Endothelial cell of umbilical vein (primary cell): ENCODE measurements at regions not wholly inside any gene's neighbourhood (a gene's known extent, or its start where the extent isn't known, plus 50 kb on each side); places are given as distances from the start of the nearest gene placed in this dataset.

Experiments used
- BruUV-seq: library from RNA; stranded (reverse); fragments of 400-500 nt; replicated peaks from 2 replicates; lab custom pipeline; 2021; lab: Mats Ljungman, UMichigan
- CTCF ChIA-PET: fragments of 300-600, 350-600 bp; sonication (Branson Sonifier 250); formaldehyde crosslinking; loops from one replicate; lab custom pipeline; 2021; ENCODE audit warnings: antibody characterized with exemption, inconsistent platforms; lab: Charles Lee
- POLR2A ChIA-PET: fragments of 300-600, 350-600 bp; sonication (Branson Sonifier 250); formaldehyde crosslinking; loops from one replicate; lab custom pipeline; 2021; ENCODE audit warnings: antibody characterized with exemption, inconsistent platforms; lab: Charles Lee
- DNase-seq: peaks from one replicate; pipeline ENCODE4 v3.0.0-alpha.2; 2011; ENCODE audit warnings: low read depth, low spot score
- FAIRE-seq: peaks from 2 replicates; lab custom pipeline; 2011; peaks lifted over from hg19 to GRCh38; lab: Jason Lieb, UNC
- H2AFZ ChIP-seq: 2 replicates; pipeline ENCODE4 v1.6.0; 2012; ENCODE audit warnings: low read depth, low read length, control low read depth, inconsistent platforms
- H3K27ac ChIP-seq: 2 replicates; pipeline ENCODE4 v1.5.1; 2011; ENCODE audit warnings: low read depth, mild to moderate bottlenecking, control low read depth, low read length, moderate library complexity; ENCODE audit not compliant: insufficient read depth
- H3K27me3 ChIP-seq, 2 experiments: 2 replicates each; pipeline versions ENCODE4 v1.6.0 to v1.6.1; 2011; ENCODE audit warnings: low read length in 2 of 2, mixed read lengths in 1 of 2; ENCODE audit not compliant: control insufficient read depth in 2 of 2, insufficient read depth in 2 of 2
- H3K36me3 ChIP-seq, 2 experiments: 2 replicates in 1 of 2; 3 replicates in 1 of 2; pipeline ENCODE4 v1.5.1; 2011; ENCODE audit warnings: low read length in 2 of 2, mild to moderate bottlenecking in 1 of 2, moderate library complexity in 1 of 2; ENCODE audit not compliant: control insufficient read depth in 2 of 2, insufficient read depth in 2 of 2; ENCODE audit errors: extremely low read depth in 1 of 2
- H3K4me1 ChIP-seq: 3 replicates; pipeline ENCODE4 v1.5.1; 2011; ENCODE audit warnings: mild to moderate bottlenecking, low read length; ENCODE audit not compliant: control insufficient read depth, insufficient read depth; ENCODE audit errors: extremely low read depth
- H3K4me2 ChIP-seq: 2 replicates; pipeline ENCODE4 v1.6.1; 2011; ENCODE audit warnings: low read length, control low read depth, mixed read lengths; ENCODE audit not compliant: insufficient read depth
- H3K4me3 ChIP-seq, 3 experiments: fragments of 200-600 bp in 1 of 3; sonication (generic), shearing (Covaris generic) in 1 of 3; replicated peaks in 1 of 3; 2 replicates each; pipeline ENCODE4 v1.5.1; 2011 to 2016; ENCODE audit warnings: control low read depth in 3 of 3, low read length in 3 of 3, mild to moderate bottlenecking in 2 of 3, inconsistent platforms in 1 of 3, low read depth in 1 of 3, moderate library complexity in 1 of 3; ENCODE audit not compliant: insufficient read depth in 1 of 3
- H3K79me2 ChIP-seq: 2 replicates; pipeline ENCODE4 v1.6.0; 2012; ENCODE audit warnings: low read length, inconsistent platforms; ENCODE audit not compliant: control insufficient read depth, insufficient read depth
- H3K9ac ChIP-seq: replicated peaks from 2 replicates; pipeline ENCODE3; 2011; ENCODE audit warnings: low read length, control low read depth; ENCODE audit not compliant: insufficient read depth; ENCODE audit errors: extremely low read depth
- H3K9me1 ChIP-seq: replicated peaks from 3 replicates; pipeline ENCODE4 v1.6.0; 2011; ENCODE audit warnings: mild to moderate bottlenecking, low read length; ENCODE audit not compliant: control insufficient read depth, insufficient read depth; ENCODE audit errors: extremely low read depth
- H3K9me3 ChIP-seq: replicated peaks from 2 replicates; pipeline ENCODE4 v1.5.1; 2012; ENCODE audit warnings: low read length, inconsistent platforms; ENCODE audit not compliant: control insufficient read depth, insufficient read depth
- H4K20me1 ChIP-seq: replicated peaks from 2 replicates; pipeline ENCODE3; 2011; ENCODE audit warnings: mild to moderate bottlenecking, low read length; ENCODE audit not compliant: control insufficient read depth, insufficient read depth; ENCODE audit errors: extremely low read depth
- EZH2 ChIP-seq: IDR thresholded peaks from 2 replicates; pipeline ENCODE4 v1.6.1; 2012; ENCODE audit warnings: borderline replicate concordance, low read depth, mild to moderate bottlenecking, moderate library complexity, low read length, inconsistent platforms; ENCODE audit not compliant: severe bottlenecking
- FOS ChIP-seq: IDR thresholded peaks from 2 replicates; pipeline ENCODE4 v1.6.1; 2011; ENCODE audit warnings: mild to moderate bottlenecking, low read length, moderate library complexity, borderline replicate concordance; ENCODE audit not compliant: insufficient read depth
- GATA2 ChIP-seq: IDR thresholded peaks from 2 replicates; pipeline ENCODE4 v1.7.0; 2011; ENCODE audit warnings: low read depth, mild to moderate bottlenecking, moderate library complexity, mixed read lengths, low read length; ENCODE audit not compliant: insufficient read length, insufficient read depth
- JUN ChIP-seq: IDR thresholded peaks from 2 replicates; pipeline ENCODE4 v1.6.1; 2011; ENCODE audit warnings: borderline replicate concordance, low read depth; ENCODE audit not compliant: insufficient read length, insufficient read depth
- MYC ChIP-seq: IDR thresholded peaks from one replicate; pipeline ENCODE4 v1.6.1; 2011; ENCODE audit warnings: mild to moderate bottlenecking, low read depth, low read length
- POLR2A ChIP-seq: IDR thresholded peaks from 2 replicates; pipeline ENCODE4 v1.6.1; 2012; ENCODE audit warnings: low read depth, mild to moderate bottlenecking, control low read depth, low read length
- POLR2AphosphoS5 ChIP-seq: IDR thresholded peaks from 2 replicates; pipeline ENCODE4 v1.6.1; 2012; ENCODE audit warnings: low read depth, mild to moderate bottlenecking, control low read depth, low read length, moderate library complexity; ENCODE audit not compliant: insufficient read depth
- dilution Hi-C: fragments of 300-500 bp; cut with MboI; formaldehyde crosslinking; loops from one replicate; pipeline ENCODE4 v1.15.0; 2019; ENCODE audit warnings: low sequenced_read_pairs; ENCODE audit not compliant: extremely low pct_ligation_motif_present
- intact Hi-C: fragments of 100-400 bp; cut with micrococcal nuclease; formaldehyde crosslinking; loops from one replicate; pipeline ENCODE4 v1.10.0; 2022
- TF ChIP-seq, protein P1 (sequence below), 2 donors: IDR thresholded peaks; 1 replicate in 1 of 2; 2 replicates in 1 of 2; pipeline ENCODE4 v1.5.1; 2011; ENCODE audit warnings: low read length in 2 of 2, mild to moderate bottlenecking in 2 of 2, moderate library complexity in 2 of 2, control low read depth in 1 of 2, inconsistent platforms in 1 of 2, low read depth in 1 of 2; ENCODE audit not compliant: insufficient read depth in 1 of 2; ENCODE audit errors: extremely low read depth in 1 of 2
- TF ChIP-seq, protein P2 (sequence below): IDR thresholded peaks from 2 replicates; pipeline ENCODE4 v1.6.1; 2011; ENCODE audit not compliant: insufficient read depth, insufficient read length

- H3K9me3 ChIP-seq, result no peaks in the 10 kb centered on the region
- no peak for DNase-seq
- no peak overlapping the region for H3K9ac ChIP-seq
- no peaks in the 10 kb centered on the region for H3K4me1 ChIP-seq
- H4K20me1 ChIP-seq, result no peaks in the 10 kb centered on the region
- intact Hi-C loops, result no loop called here
- peak; percentile 50 for FAIRE-seq
- BruUV-seq, result no TSS peak
- H2AFZ ChIP-seq, result no peak overlapping the region
- no peaks in the 10 kb centered on the region for H3K79me2 ChIP-seq
- H3K27me3 ChIP-seq, result no peaks in the 10 kb centered on the region
- TF ChIP-seq, protein P1, sequence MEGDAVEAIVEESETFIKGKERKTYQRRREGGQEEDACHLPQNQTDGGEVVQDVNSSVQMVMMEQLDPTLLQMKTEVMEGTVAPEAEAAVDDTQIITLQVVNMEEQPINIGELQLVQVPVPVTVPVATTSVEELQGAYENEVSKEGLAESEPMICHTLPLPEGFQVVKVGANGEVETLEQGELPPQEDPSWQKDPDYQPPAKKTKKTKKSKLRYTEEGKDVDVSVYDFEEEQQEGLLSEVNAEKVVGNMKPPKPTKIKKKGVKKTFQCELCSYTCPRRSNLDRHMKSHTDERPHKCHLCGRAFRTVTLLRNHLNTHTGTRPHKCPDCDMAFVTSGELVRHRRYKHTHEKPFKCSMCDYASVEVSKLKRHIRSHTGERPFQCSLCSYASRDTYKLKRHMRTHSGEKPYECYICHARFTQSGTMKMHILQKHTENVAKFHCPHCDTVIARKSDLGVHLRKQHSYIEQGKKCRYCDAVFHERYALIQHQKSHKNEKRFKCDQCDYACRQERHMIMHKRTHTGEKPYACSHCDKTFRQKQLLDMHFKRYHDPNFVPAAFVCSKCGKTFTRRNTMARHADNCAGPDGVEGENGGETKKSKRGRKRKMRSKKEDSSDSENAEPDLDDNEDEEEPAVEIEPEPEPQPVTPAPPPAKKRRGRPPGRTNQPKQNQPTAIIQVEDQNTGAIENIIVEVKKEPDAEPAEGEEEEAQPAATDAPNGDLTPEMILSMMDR (IDR thresholded peaks at IDR 0.05; ENCODE audit: extremely low read depth in 1 of 2, insufficient read depth in 1 of 2, low read depth in 1 of 2, low read length in 2 of 2), result no peak
- TF ChIP-seq FOS (no peak), POLR2A (no peak)
- dilution Hi-C loops, result no loop called here
- H3K9me1 ChIP-seq, result no peaks in the 10 kb centered on the region
- POLR2A ChIA-PET, result no interaction called here
- no peaks in the 10 kb centered on the region for H3K36me3 ChIP-seq
- no peak overlapping the region for H3K27ac ChIP-seq
- no peak overlapping the region for H3K4me3 ChIP-seq
- H3K4me2 ChIP-seq, result no peak overlapping the region
- CTCF ChIA-PET, result no interaction called here
Observed at GRCh38 chr13:33710924-33711323, 107.0 kb upstream of the RFC3 start.

DNA sequence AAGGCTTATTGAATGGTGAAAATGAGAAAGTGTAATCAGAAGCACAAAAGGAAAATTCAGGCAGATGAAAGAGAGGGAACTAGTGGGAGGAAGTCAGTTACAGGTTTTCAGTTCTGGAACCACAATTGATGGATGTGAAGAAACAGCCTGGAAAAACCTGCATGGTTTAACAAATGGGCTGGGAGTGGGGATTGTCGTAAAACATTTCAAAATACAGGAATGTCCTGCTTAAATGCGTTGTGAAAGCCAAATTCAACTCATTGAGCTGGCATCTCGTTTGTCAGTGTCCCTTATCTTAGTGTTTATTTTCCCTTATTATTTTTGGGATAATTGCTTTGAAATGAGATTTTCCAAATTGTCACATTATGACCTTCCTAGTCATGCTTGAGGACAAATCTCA lies 106.5 kb upstream of the RFC3 start:
- Histone ChIP-seq H3K27ac (no peak overlapping the region), H3K4me1 (no peaks in the 10 kb centered on the region), H3K9me3 (no peaks in the 10 kb centered on the region), H3K9ac (no peak overlapping the region), H3K4me3 (no peak overlapping the region), H3K79me2 (no peaks in the 10 kb centered on the region), H2AFZ (no peak overlapping the region), H4K20me1 (no peaks in the 10 kb centered on the region), H3K27me3 (no peaks in the 10 kb centered on the region), H3K9me1 (no peaks in the 10 kb centered on the region), H3K36me3 (no peaks in the 10 kb centered on the region), H3K4me2 (no peak overlapping the region)
- intact Hi-C loops (no loop called here), dilution Hi-C loops (no loop called here)
- BruUV-seq, result no TSS peak
- DNase-seq (no peak), FAIRE-seq (no peak)
- ChIA-PET CTCF (no interaction called here), POLR2A (no interaction called here)
- TF ChIP-seq, protein P1 (IDR thresholded peaks at IDR 0.05; ENCODE audit: extremely low read depth in 1 of 2, insufficient read depth in 1 of 2, low read depth in 1 of 2, low read length in 2 of 2), result no peak
- TF ChIP-seq MYC, result no peak
- TF ChIP-seq JUN, result no peak
- TF ChIP-seq EZH2, result no peak
- TF ChIP-seq FOS, result no peak
- TF ChIP-seq GATA2, result no peak
- TF ChIP-seq, protein P2, sequence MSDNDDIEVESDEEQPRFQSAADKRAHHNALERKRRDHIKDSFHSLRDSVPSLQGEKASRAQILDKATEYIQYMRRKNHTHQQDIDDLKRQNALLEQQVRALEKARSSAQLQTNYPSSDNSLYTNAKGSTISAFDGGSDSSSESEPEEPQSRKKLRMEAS, result no peak
- TF ChIP-seq POLR2AphosphoS5, result no peak
- no peak for TF ChIP-seq POLR2A
